ENCODE measurements at regions not wholly inside any gene's neighbourhood (a gene's known extent, or its start where the extent isn't known, plus 50 kb on each side); places are given as distances from the start of the nearest gene placed in this dataset.

GRCh38 chr20:4095639-4096038, 53.0 kb upstream of the SMOX start:
- TF ChIP-seq POLR2A (IDR thresholded peaks at IDR 0.05) (no peak), CTCF (IDR thresholded peaks at IDR 0.05) (no peak), POLR2AphosphoS5 (IDR thresholded peaks at IDR 0.05) (no peak)
